ENCODE measurements at regions not wholly inside any gene's neighbourhood (a gene's known extent, or its start where the extent isn't known, plus 50 kb on each side); places are given as distances from the start of the nearest gene placed in this dataset.

DNA sequence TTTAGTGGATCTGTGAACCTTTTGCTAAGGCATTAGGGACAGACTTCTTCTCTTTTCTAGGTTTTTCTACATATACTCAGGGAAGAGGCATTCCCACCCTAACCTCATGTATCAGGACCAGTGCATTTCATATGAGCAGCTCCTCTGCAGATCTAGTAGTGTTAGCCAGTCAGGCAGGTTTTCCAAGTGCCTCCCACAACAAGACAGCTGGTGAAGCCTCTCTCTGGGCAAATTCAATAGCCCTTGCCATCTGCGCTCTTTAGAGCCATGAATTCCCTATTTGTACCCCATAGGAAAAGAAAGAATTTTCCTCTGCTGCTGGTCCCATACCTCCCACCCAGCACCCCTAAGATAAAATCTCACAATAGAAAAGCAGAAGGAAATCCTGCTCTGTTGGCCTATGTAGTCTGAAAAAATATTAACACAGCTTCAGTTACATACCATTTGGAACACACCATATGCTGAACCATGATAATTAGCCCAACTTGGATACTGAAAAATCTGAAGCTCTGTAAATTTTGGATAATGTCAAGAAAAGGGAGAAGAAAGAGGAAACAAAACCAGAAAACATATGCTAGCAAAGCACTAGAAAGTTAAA, 1354.6 kb upstream of the NRXN1 start:
- DNase-seq (ENCODE audit: low spot score): no peak
- CTCF ChIA-PET: no interaction called here
- BruUV-seq (replicated peaks): no TSS peak
- Histone ChIP-seq H3K27ac (ENCODE audit: low read depth, low read length, poor library complexity, severe bottlenecking) (no peak overlapping the region), H3K27me3 (replicated peaks; ENCODE audit: insufficient read depth, low read depth, low read length, poor library complexity) (no peaks in the 10 kb centered on the region), H3K36me3 (ENCODE audit: insufficient read depth, low read length, poor library complexity, severe bottlenecking) (no peaks in the 10 kb centered on the region), H3K4me1 (ENCODE audit: insufficient read depth, low read length, poor library complexity, severe bottlenecking) (no peaks in the 10 kb centered on the region), H3K4me3 (ENCODE audit: low read depth, low read length, poor library complexity, severe bottlenecking) (no peak overlapping the region), H3K9me3 (ENCODE audit: low read depth, low read length, poor library complexity, severe bottlenecking) (no peaks in the 10 kb centered on the region)
- POLR2A ChIA-PET (ENCODE audit: low non-redundant PET): no interaction called here
- TF ChIP-seq CTCF (conservative IDR thresholded peaks at IDR 0.05; ENCODE audit: low read depth, low read length) (no peak), EZH2 (IDR thresholded peaks at IDR 0.05; ENCODE audit: borderline replicate concordance, low read depth, low read length, poor library complexity, severe bottlenecking) (no peak)
- intact Hi-C loops (cut with micrococcal nuclease; ENCODE audit: unreplicated experiment): no loop called here

GRCh38 chr2:52383541-52383940, 1351.6 kb upstream of the NRXN1 start:
- CTCF ChIA-PET: no interaction called here
- TF ChIP-seq CTCF (conservative IDR thresholded peaks at IDR 0.05; ENCODE audit: low read depth, low read length) (no peak), EZH2 (IDR thresholded peaks at IDR 0.05; ENCODE audit: borderline replicate concordance, low read depth, low read length, poor library complexity, severe bottlenecking) (no peak)
- Histone ChIP-seq H3K27ac (ENCODE audit: low read depth, low read length, poor library complexity, severe bottlenecking) (no peak overlapping the region), H3K9me3 (ENCODE audit: low read depth, low read length, poor library complexity, severe bottlenecking) (no peaks in the 10 kb centered on the region), H3K27me3 (replicated peaks; ENCODE audit: insufficient read depth, low read depth, low read length, poor library complexity) (peaks cover under 1% of the 10 kb centered on the region), H3K4me3 (ENCODE audit: low read depth, low read length, poor library complexity, severe bottlenecking) (no peak overlapping the region), H3K4me1 (ENCODE audit: insufficient read depth, low read length, poor library complexity, severe bottlenecking) (no peaks in the 10 kb centered on the region), H3K36me3 (ENCODE audit: insufficient read depth, low read length, poor library complexity, severe bottlenecking) (no peaks in the 10 kb centered on the region)
- BruUV-seq (replicated peaks): no TSS peak
- POLR2A ChIA-PET (ENCODE audit: low non-redundant PET): no interaction called here
- intact Hi-C loops (cut with micrococcal nuclease; ENCODE audit: unreplicated experiment): no loop called here
- no peak for DNase-seq (ENCODE audit: low spot score)

DNA sequence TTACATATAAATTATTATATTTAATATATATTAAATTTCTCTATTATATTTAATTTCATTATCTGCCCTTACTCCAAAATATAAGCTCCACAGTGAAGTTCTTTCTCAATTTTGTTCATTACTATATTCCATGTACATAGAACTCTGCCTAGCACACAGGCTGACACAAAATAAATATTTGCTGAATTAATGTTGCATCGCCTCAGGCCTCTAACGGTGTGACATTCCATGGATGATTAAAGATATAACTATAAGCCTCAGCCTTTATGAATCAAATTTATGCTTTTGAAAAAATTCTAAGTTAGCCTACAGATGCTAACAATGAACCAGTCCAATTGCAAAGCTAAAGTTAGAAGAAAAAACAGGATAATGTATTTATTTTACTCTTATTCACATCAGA, 1337.2 kb upstream of the NRXN1 start:
- Histone ChIP-seq H3K36me3 (ENCODE audit: insufficient read depth, low read length, poor library complexity, severe bottlenecking) (no peaks in the 10 kb centered on the region), H3K4me1 (ENCODE audit: insufficient read depth, low read length, poor library complexity, severe bottlenecking) (no peaks in the 10 kb centered on the region), H3K27ac (ENCODE audit: low read depth, low read length, poor library complexity, severe bottlenecking) (no peak overlapping the region), H3K27me3 (replicated peaks; ENCODE audit: insufficient read depth, low read depth, low read length, poor library complexity) (no peaks in the 10 kb centered on the region), H3K4me3 (ENCODE audit: low read depth, low read length, poor library complexity, severe bottlenecking) (no peak overlapping the region), H3K9me3 (ENCODE audit: low read depth, low read length, poor library complexity, severe bottlenecking) (no peaks in the 10 kb centered on the region)
- ChIA-PET POLR2A (ENCODE audit: low non-redundant PET) (no interaction called here), CTCF (no interaction called here)
- no peak for TF ChIP-seq CTCF (conservative IDR thresholded peaks at IDR 0.05; ENCODE audit: low read depth, low read length)
- TF ChIP-seq EZH2 (IDR thresholded peaks at IDR 0.05; ENCODE audit: borderline replicate concordance, low read depth, low read length, poor library complexity, severe bottlenecking): no peak
- no peak for DNase-seq (ENCODE audit: low spot score)
- BruUV-seq (replicated peaks): no TSS peak
- intact Hi-C loops (cut with micrococcal nuclease; ENCODE audit: unreplicated experiment): no loop called here
